Fibroblast of mammary gland (primary cell): ENCODE measurements at regions not wholly inside any gene's neighbourhood (a gene's known extent, or its start where the extent isn't known, plus 50 kb on each side); places are given as distances from the start of the nearest gene placed in this dataset.

ENCODE experiments used
- DNase-seq: peaks from one replicate; pipeline ENCODE4 v3.0.0-alpha.2; 2010; ENCODE audit warnings: low read depth
- H3K4me3 ChIP-seq: 2 replicates; pipeline ENCODE4 v1.5.1; 2011; ENCODE audit warnings: low read depth, mild to moderate bottlenecking, low read length, moderate library complexity; ENCODE audit not compliant: control insufficient read depth
- CTCF ChIP-seq: conservative IDR thresholded peaks from 2 replicates; pipeline ENCODE4 v1.5.1; 2011; ENCODE audit warnings: low read depth, low read length, inconsistent platforms; ENCODE audit not compliant: control insufficient read depth, insufficient read depth

DNA sequence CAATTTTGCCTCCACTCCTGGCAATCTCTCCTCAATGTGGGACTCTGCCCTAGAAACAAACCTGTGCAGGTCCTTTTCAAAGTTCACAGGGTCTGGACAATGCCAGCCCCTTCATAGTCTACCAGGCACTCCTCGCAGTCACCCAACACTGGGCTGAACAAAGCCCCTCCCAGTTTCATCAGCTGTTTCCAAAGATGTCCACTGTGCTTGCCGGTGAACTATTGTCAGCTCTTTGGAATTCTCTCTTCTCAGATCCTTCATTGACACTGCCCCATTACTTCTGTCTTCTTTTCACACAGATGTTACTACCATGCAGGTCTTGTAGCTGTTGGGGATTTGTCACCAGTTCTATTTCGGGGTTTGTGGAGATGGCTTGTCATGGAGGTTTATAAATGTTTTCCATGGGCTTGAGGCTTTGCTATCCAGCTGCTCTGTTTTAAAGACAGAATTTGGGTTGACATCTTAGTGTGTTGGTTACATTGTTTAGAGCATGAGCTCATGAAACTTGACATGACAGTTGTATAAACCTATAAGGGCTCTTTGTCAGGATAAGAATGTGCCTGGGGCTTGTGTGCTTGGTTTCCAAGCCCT, 77.3 kb upstream of the DHRS4 start:
- DNase-seq: no peak
- no peak overlapping the region for H3K4me3 ChIP-seq
- TF ChIP-seq CTCF: no peak

GRCh38 chr14:23877111-23877510, 76.5 kb upstream of the DHRS4 start:
- no peak for DNase-seq
- no peak for TF ChIP-seq CTCF
- no peak overlapping the region for H3K4me3 ChIP-seq

DNA sequence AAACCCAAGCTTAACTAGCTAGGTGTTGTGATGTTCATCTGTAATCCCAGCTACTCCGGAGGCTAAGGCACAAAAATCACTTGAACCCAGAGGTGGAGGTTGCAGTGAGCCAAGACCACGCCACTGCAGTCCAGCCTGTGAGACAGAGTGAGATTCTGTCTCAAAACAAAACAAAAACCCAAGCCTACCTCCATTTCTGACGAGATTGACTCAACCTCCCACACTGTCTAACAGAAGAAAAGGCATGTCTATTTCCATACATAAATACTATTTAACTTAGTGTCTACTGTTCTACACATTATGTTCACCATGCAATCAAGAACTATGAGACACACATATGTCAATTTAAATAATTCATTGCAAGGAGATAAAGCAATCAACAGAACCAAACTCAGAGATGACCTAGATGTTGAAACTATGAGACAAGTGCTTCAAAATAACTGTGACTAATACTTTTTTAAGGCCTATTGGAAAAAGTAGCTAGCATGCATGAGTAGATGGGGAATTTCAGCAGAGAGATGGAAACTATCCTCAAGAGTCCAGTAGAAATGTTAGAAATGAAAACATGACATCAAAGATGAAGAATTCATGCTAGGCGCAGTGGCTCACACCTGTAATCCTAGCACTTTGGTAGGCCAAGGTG, 75.9 kb upstream of the DHRS4 start:
- DNase-seq: no peak

DNA sequence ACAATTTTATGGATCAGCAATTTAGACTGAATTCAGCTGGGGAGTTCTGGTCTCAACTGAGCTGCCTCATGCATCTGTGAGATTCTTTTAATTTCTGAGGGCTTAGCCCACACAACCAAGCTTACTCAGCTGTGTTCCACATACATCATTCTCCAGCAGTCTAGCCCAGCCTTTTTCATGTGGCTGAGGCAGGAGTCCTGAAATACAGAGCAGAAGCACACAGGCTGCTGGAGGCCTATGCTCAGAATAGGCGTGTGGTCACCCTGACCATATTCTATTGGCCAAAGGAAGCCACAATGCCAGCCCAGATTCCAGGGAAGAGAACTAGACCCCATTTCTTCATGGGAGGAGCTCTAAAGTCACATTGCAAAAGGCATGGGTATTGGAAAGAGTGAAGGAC, 72.3 kb upstream of the DHRS4 start:
- no peak for TF ChIP-seq CTCF
- H3K4me3 ChIP-seq: no peak overlapping the region
- DNase-seq: no peak

More for the DNA sequence above, 75.9 kb upstream of the DHRS4 start:
- H3K4me3 ChIP-seq: no peak overlapping the region
- no peak for TF ChIP-seq CTCF

GRCh38 chr14:23883684-23884540, 69.7 kb upstream of the DHRS4 start:
- TF ChIP-seq CTCF: no peak
- no peak for DNase-seq
- H3K4me3 ChIP-seq: no peak overlapping the region

- no peak for TF ChIP-seq CTCF
- H3K4me3 ChIP-seq: no peak overlapping the region
- no peak for DNase-seq
Observed at GRCh38 chr14:23884541-23884904, 69.0 kb upstream of the DHRS4 start.
